Esophagus squamous epithelium (tissue), 5 donors: ENCODE measurements at regions not wholly inside any gene's neighbourhood (a gene's known extent, or its start where the extent isn't known, plus 50 kb on each side); places are given as distances from the start of the nearest gene placed in this dataset.

Source experiments
- DNase-seq: peaks from one replicate; lab custom pipeline; 2025; lab: John Stamatoyannopoulos, UW
- H3K27ac ChIP-seq, 4 donors: fragments of 200-600 bp; sonication (generic); one replicate each; pipeline ENCODE4 v1.5.1; 2016 to 2019; ENCODE audit warnings: mild to moderate bottlenecking in 1 of 4
- H3K27me3 ChIP-seq, 4 donors: fragments of 200-600 bp; sonication (generic); 1 replicate in 3 of 4; 2 replicates in 1 of 4; pipeline versions ENCODE4 v1.5.1 to v1.6.0; 2017 to 2021; ENCODE audit warnings: antibody characterized with exemption in 1 of 4
- H3K36me3 ChIP-seq, 3 donors: fragments of 200-600 bp; sonication (generic); one replicate each; pipeline ENCODE4 v1.5.1; 2016 to 2019
- H3K4me1 ChIP-seq, 3 donors: fragments of 200-600 bp; sonication (generic); one replicate each; pipeline ENCODE4 v1.5.1; 2017 to 2019
- H3K4me3 ChIP-seq, 4 donors: fragments of 200-600 bp; sonication (generic); 1 replicate in 3 of 4; 2 replicates in 1 of 4; pipeline ENCODE4 v1.5.1; 2016 to 2019; ENCODE audit warnings: mild to moderate bottlenecking in 2 of 4, moderate library complexity in 1 of 4
- H3K9me3 ChIP-seq, 3 donors: fragments of 200-600 bp; sonication (generic); one replicate each; pipeline ENCODE4 v1.5.1; 2016 to 2019
- POLR2A ChIP-seq, 4 donors: fragments of 450-650 bp; IDR thresholded peaks; one replicate each; pipeline ENCODE4 v1.6.1; 2017; ENCODE audit warnings: antibody characterized with exemption in 4 of 4, mild to moderate bottlenecking in 4 of 4, moderate library complexity in 3 of 4
- WGBS, 2 donors: methylation state at CpG; one replicate each; pipeline ENCODE4 v1.1.5; 2018; 5-methylcytosine and 5-hydroxymethylcytosine counted together
- intact Hi-C: fragments of 100-400 bp; cut with DNase I; formaldehyde crosslinking; loops from one replicate; pipeline ENCODE4 v1.15.0; 2022
- TF ChIP-seq, protein P1 (sequence below), 6 experiments: fragments of 450-650 bp in 4 of 6; fragments of 200-600 bp in 2 of 6; sonication (generic) in 2 of 6; IDR thresholded peaks; one replicate each; pipeline ENCODE4 v1.5.1; 2016 to 2019; ENCODE audit warnings: antibody characterized with exemption in 6 of 6, mild to moderate bottlenecking in 4 of 6, moderate library complexity in 4 of 6
- donor health status: DM: yes; HTN: yes; CAD: no.

DNA sequence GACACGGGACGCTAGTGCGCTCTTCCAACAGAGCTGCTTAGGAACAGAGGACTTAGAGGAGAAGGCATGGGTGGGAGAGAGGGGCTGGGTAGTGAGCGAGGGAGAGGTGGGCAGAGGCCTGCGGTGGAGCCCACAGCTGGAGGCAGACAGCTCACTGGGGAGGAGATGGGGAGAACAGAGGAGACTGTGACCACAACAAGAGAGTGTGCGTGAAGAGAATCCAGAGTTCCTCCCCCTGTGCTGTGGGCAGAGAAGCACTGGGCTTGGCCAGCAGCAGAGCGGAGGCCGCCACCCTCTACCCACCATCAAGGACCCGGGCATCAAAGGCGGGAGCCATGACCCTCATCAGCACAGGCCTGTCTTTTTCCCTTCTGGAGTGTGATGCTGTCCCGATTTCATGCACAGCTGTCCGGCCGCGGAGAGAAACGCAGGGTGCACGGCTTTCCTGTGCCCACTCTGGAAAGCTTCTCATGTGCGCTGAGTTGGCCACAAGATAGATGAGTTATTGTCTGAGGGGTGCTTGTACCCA is 228.3 kb upstream of the IRX4 start:
- Histone ChIP-seq H3K4me1 (peaks cover 0 to 13% (median 0%) of the 10 kb centered on the region in 3 donors), H3K36me3 (no peaks in the 10 kb centered on the region), H3K4me3 (no peak overlapping the region), H3K27me3 (peaks cover 0 to 4% (median 0%) of the 10 kb centered on the region in 4 donors), H3K9me3 (no peaks in the 10 kb centered on the region), H3K27ac (no peak overlapping the region)
- 88 to 89% methylated on average over 13 to 14 of the region's 17 CpGs for WGBS, 2 donors
- intact Hi-C loops: no loop called here
- no peak for DNase-seq
- TF ChIP-seq, protein P1, sequence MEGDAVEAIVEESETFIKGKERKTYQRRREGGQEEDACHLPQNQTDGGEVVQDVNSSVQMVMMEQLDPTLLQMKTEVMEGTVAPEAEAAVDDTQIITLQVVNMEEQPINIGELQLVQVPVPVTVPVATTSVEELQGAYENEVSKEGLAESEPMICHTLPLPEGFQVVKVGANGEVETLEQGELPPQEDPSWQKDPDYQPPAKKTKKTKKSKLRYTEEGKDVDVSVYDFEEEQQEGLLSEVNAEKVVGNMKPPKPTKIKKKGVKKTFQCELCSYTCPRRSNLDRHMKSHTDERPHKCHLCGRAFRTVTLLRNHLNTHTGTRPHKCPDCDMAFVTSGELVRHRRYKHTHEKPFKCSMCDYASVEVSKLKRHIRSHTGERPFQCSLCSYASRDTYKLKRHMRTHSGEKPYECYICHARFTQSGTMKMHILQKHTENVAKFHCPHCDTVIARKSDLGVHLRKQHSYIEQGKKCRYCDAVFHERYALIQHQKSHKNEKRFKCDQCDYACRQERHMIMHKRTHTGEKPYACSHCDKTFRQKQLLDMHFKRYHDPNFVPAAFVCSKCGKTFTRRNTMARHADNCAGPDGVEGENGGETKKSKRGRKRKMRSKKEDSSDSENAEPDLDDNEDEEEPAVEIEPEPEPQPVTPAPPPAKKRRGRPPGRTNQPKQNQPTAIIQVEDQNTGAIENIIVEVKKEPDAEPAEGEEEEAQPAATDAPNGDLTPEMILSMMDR (IDR thresholded peaks at IDR 0.05): no peak
- TF ChIP-seq POLR2A (IDR thresholded peaks at IDR 0.05): no peak

DNA sequence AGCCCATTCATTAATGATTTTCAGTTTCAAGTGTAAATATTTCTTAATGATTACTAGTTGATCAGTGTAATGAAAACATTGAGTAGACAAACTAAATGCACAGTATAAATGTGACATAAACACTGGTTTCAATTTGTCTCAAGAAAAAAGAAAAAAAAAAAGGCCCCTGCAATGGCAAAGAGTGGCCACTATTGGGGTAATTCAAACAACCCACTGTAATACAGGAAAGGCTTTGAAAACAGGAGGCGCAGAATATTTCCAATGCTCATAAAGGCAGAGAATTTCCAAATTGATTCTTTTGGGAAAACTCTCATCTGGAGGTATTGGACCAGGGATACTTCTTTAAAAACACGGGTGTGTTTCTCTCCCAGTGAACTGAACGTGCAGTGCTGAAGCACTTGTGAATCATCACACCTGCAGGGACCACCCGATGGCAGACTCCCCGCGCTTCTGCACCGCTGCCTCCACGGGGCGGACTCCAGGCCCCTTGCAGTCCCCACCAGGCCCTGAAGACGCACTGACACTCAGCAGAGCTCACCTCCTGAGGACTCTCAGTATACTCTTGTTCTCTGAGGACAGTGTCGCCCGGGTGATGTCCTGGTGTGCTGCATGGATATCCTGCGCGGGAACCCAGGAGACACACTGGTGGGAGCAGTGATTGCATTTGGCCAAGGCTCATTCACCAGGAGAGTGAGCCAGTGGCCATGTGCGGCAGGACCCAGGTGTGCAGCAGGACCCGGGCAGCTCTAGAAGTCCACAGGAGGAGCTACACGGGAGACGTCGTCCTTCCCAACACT is 227.6 kb upstream of the IRX4 start:
- peaks cover 0 to 4% (median 0%) of the 10 kb centered on the region in 4 donors for H3K27me3 ChIP-seq
- DNase-seq: no peak
- no peaks in the 10 kb centered on the region for H3K9me3 ChIP-seq
- intact Hi-C loops: no loop called here
- H3K36me3 ChIP-seq: no peaks in the 10 kb centered on the region
- H3K4me1 ChIP-seq: peaks cover 0 to 13% (median 0%) of the 10 kb centered on the region in 3 donors
- H3K27ac ChIP-seq: no peak overlapping the region
- 83 to 85% methylated on average over 8 to 9 of the region's 19 CpGs for WGBS, 2 donors
- TF ChIP-seq POLR2A (IDR thresholded peaks at IDR 0.05): no peak
- TF ChIP-seq, protein P1 (IDR thresholded peaks at IDR 0.05): no peak
- H3K4me3 ChIP-seq: no peak overlapping the region

DNA sequence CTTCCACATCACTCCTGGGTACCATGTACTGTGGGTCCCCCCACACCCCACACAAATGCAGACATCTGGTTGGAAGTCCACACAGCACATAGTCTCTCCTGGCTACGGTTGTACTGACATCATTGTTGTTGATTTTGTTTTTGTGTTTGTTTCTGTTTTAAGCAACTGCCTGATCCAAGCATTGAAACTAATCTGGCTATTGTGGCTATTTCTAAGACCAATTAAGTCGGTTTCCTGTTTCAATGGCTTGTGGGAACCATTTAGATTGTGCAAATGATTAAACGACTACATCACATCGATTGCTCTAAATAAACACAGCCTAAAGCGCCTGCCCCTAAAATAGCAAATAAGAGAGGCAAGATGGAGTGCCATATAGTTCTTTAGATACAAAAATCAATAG is 226.8 kb upstream of the IRX4 start:
- DNase-seq: no peak
- peaks cover 0 to 13% (median 0%) of the 10 kb centered on the region in 3 donors for H3K4me1 ChIP-seq
- intact Hi-C loops: no loop called here
- peaks cover 0 to 4% (median 0%) of the 10 kb centered on the region in 4 donors for H3K27me3 ChIP-seq
- TF ChIP-seq POLR2A (IDR thresholded peaks at IDR 0.05): no peak
- TF ChIP-seq, protein P1 (IDR thresholded peaks at IDR 0.05): no peak
- no peaks in the 10 kb centered on the region for H3K36me3 ChIP-seq
- 65% methylated on average over 5 of the region's 5 CpGs for WGBS, 2 donors
- H3K27ac ChIP-seq: no peak overlapping the region
- H3K4me3 ChIP-seq: no peak overlapping the region
- H3K9me3 ChIP-seq: no peaks in the 10 kb centered on the region

DNA sequence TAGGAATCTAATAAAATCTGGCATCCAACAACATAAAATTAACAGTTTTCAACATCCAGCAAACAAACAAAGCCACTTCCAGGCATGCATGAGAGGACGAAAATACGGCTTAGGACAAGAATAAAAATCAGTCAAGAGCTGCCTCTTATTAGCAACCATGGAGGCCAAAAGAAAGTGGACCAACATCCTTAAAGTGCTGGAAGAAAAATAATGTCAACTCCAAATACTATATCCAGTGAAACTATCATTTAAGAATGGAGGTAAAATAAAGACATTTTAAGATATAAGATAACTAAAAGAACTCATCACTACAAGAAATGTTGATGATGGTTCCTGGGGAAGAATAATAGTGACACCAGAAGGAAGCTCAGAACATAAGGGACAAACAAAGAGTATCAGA is 224.0 kb upstream of the IRX4 start:
- H3K36me3 ChIP-seq: no peaks in the 10 kb centered on the region
- no peak overlapping the region for H3K4me3 ChIP-seq
- peaks cover 0 to 4% (median 0%) of the 10 kb centered on the region in 4 donors for H3K27me3 ChIP-seq
- no peak for DNase-seq
- 80 to 89% methylated on average over 2 of the region's 2 CpGs for WGBS, 2 donors
- H3K9me3 ChIP-seq: no peaks in the 10 kb centered on the region
- intact Hi-C loops: no loop called here
- H3K4me1 ChIP-seq: peaks cover 0 to 5% (median 0%) of the 10 kb centered on the region in 3 donors
- TF ChIP-seq POLR2A (IDR thresholded peaks at IDR 0.05): no peak
- TF ChIP-seq, protein P1 (IDR thresholded peaks at IDR 0.05): no peak
- no peak overlapping the region for H3K27ac ChIP-seq

DNA sequence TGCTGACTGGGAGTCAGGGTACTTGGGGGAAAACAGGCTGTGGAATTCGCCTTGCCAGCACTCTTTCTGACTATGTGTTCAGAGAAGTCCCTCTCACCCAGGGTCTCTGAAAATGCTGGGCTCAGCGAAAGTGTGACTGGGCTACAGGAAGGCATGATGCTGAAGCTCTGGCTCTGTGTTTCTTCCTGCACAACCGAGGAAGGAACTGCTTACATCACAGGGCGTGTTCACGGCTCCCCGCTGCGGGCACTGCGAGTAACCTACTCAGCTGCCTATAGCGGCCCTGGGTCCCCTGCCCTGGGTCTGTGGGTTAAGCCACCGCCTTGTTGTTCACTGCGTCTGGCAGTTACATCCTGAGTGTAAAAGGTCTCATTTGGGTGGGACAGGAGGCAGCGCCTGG is 222.4 kb upstream of the IRX4 start:
- DNase-seq: no peak

More for the DNA sequence above, 222.4 kb upstream of the IRX4 start:
- Histone ChIP-seq H3K27ac (no peak overlapping the region), H3K27me3 (no peaks in the 10 kb centered on the region), H3K4me3 (no peak overlapping the region), H3K36me3 (no peaks in the 10 kb centered on the region), H3K4me1 (no peaks in the 10 kb centered on the region), H3K9me3 (no peaks in the 10 kb centered on the region)
- WGBS, 2 donors: 76 to 84% methylated on average over 7 to 9 of the region's 12 CpGs
- no peak for TF ChIP-seq POLR2A (IDR thresholded peaks at IDR 0.05)
- TF ChIP-seq, protein P1 (IDR thresholded peaks at IDR 0.05): no peak
- intact Hi-C loops: no loop called here
